Hepatocyte (in vitro differentiated cells): ENCODE measurements at regions not wholly inside any gene's neighbourhood (a gene's known extent, or its start where the extent isn't known, plus 50 kb on each side); places are given as distances from the start of the nearest gene placed in this dataset.

Experiments used
- DNase-seq: peaks from one replicate; pipeline ENCODE4 v3.0.0-alpha.2; 2016; ENCODE audit warnings: low spot score
- H2AFZ ChIP-seq: fragments of 200-600 bp; sonication (generic); 2 replicates; pipeline ENCODE4 v1.6.0; 2016; ENCODE audit warnings: antibody characterized with exemption, mild to moderate bottlenecking
- H3K27ac ChIP-seq: fragments of 200-600 bp; sonication (generic); 2 replicates; pipeline ENCODE4 v1.5.1; 2016; ENCODE audit warnings: mild to moderate bottlenecking
- H3K27me3 ChIP-seq: fragments of 200-600 bp; sonication (generic); 2 replicates; pipeline ENCODE4 v1.6.1; 2016
- H3K36me3 ChIP-seq: fragments of 200-600 bp; sonication (generic); replicated peaks from 2 replicates; pipeline ENCODE4 v1.5.1; 2016; ENCODE audit warnings: low read depth; ENCODE audit not compliant: insufficient read depth
- H3K4me1 ChIP-seq: fragments of 200-600 bp; sonication (generic); 2 replicates; pipeline ENCODE4 v1.5.1; 2016; ENCODE audit warnings: mild to moderate bottlenecking, moderate library complexity; ENCODE audit not compliant: insufficient read depth
- H3K4me2 ChIP-seq: fragments of 200-600 bp; sonication (generic); 2 replicates; pipeline ENCODE4 v1.6.0; 2016
- H3K4me3 ChIP-seq: fragments of 200-600 bp; sonication (generic); 2 replicates; pipeline ENCODE4 v1.5.1; 2016; ENCODE audit warnings: mild to moderate bottlenecking
- H3K79me2 ChIP-seq: fragments of 200-600 bp; sonication (generic); 2 replicates; pipeline ENCODE4 v1.6.0; 2017; ENCODE audit warnings: mild to moderate bottlenecking
- H3K9me2 ChIP-seq: fragments of 200-600 bp; sonication (generic); replicated peaks from 2 replicates; pipeline ENCODE4 v1.6.0; 2017; ENCODE audit warnings: mild to moderate bottlenecking; ENCODE audit not compliant: insufficient read depth
- H3K9me3 ChIP-seq: fragments of 200-600 bp; sonication (generic); 2 replicates; pipeline ENCODE4 v1.5.1; 2016; ENCODE audit warnings: low read depth, mild to moderate bottlenecking
- H4K20me1 ChIP-seq: fragments of 200-600 bp; sonication (generic); 2 replicates; pipeline ENCODE4 v1.6.0; 2016; ENCODE audit warnings: mild to moderate bottlenecking; ENCODE audit not compliant: insufficient read depth, poor library complexity, severe bottlenecking
- CTCF ChIP-seq: fragments of 200-600 bp; sonication (generic); IDR thresholded peaks from 2 replicates; pipeline ENCODE4 v1.5.1; 2016; ENCODE audit warnings: antibody characterized with exemption, mild to moderate bottlenecking; ENCODE audit not compliant: poor library complexity
- EZH2 ChIP-seq: fragments of 200-600 bp; sonication (generic); IDR thresholded peaks from 2 replicates; pipeline ENCODE4 v1.6.1; 2016; ENCODE audit warnings: antibody characterized with exemption, mild to moderate bottlenecking, borderline replicate concordance
- EZH2phosphoT487 ChIP-seq: fragments of 200-600 bp; sonication (generic); IDR thresholded peaks from one replicate; pipeline ENCODE4 v1.6.1; 2018; ENCODE audit warnings: antibody characterized with exemption, mild to moderate bottlenecking, low read depth, moderate library complexity; ENCODE audit not compliant: unreplicated experiment, severe bottlenecking
- WGBS: methylation state at CpG from one replicate; pipeline ENCODE4 v1.1.6; 2016; ENCODE audit warnings: low lambda C conversion rate; ENCODE audit errors: missing lambda C conversion rate; 5-methylcytosine and 5-hydroxymethylcytosine counted together

GRCh38 chr10:44164251-44164956, 220.5 kb downstream of the CXCL12 start:
- no peak overlapping the region for H3K4me2 ChIP-seq
- H3K9me3 ChIP-seq, result no peaks in the 10 kb centered on the region
- H3K36me3 ChIP-seq, result no peaks in the 10 kb centered on the region
- H4K20me1 ChIP-seq, result no peaks in the 10 kb centered on the region
- H3K4me3 ChIP-seq, result no peak overlapping the region
- H3K27me3 ChIP-seq, result no peaks in the 10 kb centered on the region
- H2AFZ ChIP-seq, result no peak overlapping the region
- H3K27ac ChIP-seq, result no peak overlapping the region
- 73% methylated on average over 3 of the region's 3 CpGs for WGBS
- H3K9me2 ChIP-seq, result no peaks in the 10 kb centered on the region
- DNase-seq, result no peak
- H3K79me2 ChIP-seq, result no peaks in the 10 kb centered on the region
- no peaks in the 10 kb centered on the region for H3K4me1 ChIP-seq
- no peak for TF ChIP-seq EZH2phosphoT487
- no peak for TF ChIP-seq CTCF
- TF ChIP-seq EZH2, result no peak

- Histone ChIP-seq H3K79me2 (no peaks in the 10 kb centered on the region), H3K9me3 (no peaks in the 10 kb centered on the region), H3K9me2 (no peaks in the 10 kb centered on the region), H3K27ac (no peak overlapping the region), H3K4me1 (no peaks in the 10 kb centered on the region), H3K4me3 (no peak overlapping the region), H4K20me1 (no peaks in the 10 kb centered on the region), H3K27me3 (no peaks in the 10 kb centered on the region), H3K36me3 (no peaks in the 10 kb centered on the region), H2AFZ (no peak overlapping the region), H3K4me2 (no peak overlapping the region)
- TF ChIP-seq CTCF, result no peak
- TF ChIP-seq EZH2, result no peak
- no peak for TF ChIP-seq EZH2phosphoT487
- no peak for DNase-seq
Measured at GRCh38 chr10:44161184-44161583, 223.7 kb downstream of the CXCL12 start.

- H4K20me1 ChIP-seq, result no peaks in the 10 kb centered on the region
- no peaks in the 10 kb centered on the region for H3K9me2 ChIP-seq
- H3K27me3 ChIP-seq, result no peaks in the 10 kb centered on the region
- H2AFZ ChIP-seq, result no peak overlapping the region
- 93% methylated on average over 1 of the region's 1 CpG for WGBS
- no peaks in the 10 kb centered on the region for H3K4me1 ChIP-seq
- H3K79me2 ChIP-seq, result no peaks in the 10 kb centered on the region
- no peak overlapping the region for H3K4me2 ChIP-seq
- DNase-seq, result no peak
- H3K27ac ChIP-seq, result no peak overlapping the region
- no peak overlapping the region for H3K4me3 ChIP-seq
- no peaks in the 10 kb centered on the region for H3K36me3 ChIP-seq
- H3K9me3 ChIP-seq, result no peaks in the 10 kb centered on the region
- TF ChIP-seq EZH2 (no peak), CTCF (no peak), EZH2phosphoT487 (no peak)
Measured at GRCh38 chr10:44157574-44157973, 227.3 kb downstream of the CXCL12 start.

- H3K27ac ChIP-seq, result no peak overlapping the region
- H3K27me3 ChIP-seq, result no peaks in the 10 kb centered on the region
- DNase-seq, result no peak
- no peaks in the 10 kb centered on the region for H3K36me3 ChIP-seq
- no peaks in the 10 kb centered on the region for H3K9me2 ChIP-seq
- no peaks in the 10 kb centered on the region for H4K20me1 ChIP-seq
- no peaks in the 10 kb centered on the region for H3K4me1 ChIP-seq
- no peaks in the 10 kb centered on the region for H3K9me3 ChIP-seq
- no peak for TF ChIP-seq CTCF
- no peak for TF ChIP-seq EZH2phosphoT487
- TF ChIP-seq EZH2, result no peak
- no peak overlapping the region for H2AFZ ChIP-seq
- H3K4me3 ChIP-seq, result no peak overlapping the region
- H3K79me2 ChIP-seq, result no peaks in the 10 kb centered on the region
- 74% methylated on average over 2 of the region's 2 CpGs for WGBS
- H3K4me2 ChIP-seq, result no peak overlapping the region
Measured at GRCh38 chr10:44154956-44155355, 229.9 kb downstream of the CXCL12 start.
